H1 (cell line): ENCODE measurements at regions not wholly inside any gene's neighbourhood (a gene's known extent, or its start where the extent isn't known, plus 50 kb on each side); places are given as distances from the start of the nearest gene placed in this dataset.

Source experiments
- CTCF ChIA-PET: fragments of 300-600 bp; sonication (Branson Sonifier 250); formaldehyde crosslinking; loops from one replicate; lab custom pipeline; 2021; ENCODE audit not compliant: partially characterized antibody; lab: Charles Lee
- POLR2A ChIA-PET: fragments of 300-600 bp; sonication (Branson Sonifier 250); formaldehyde crosslinking; loops from one replicate; lab custom pipeline; 2021; ENCODE audit warnings: inconsistent platforms; ENCODE audit not compliant: partially characterized antibody; lab: Charles Lee
- DNase-seq, 2 experiments: peaks; one replicate each; pipeline versions ENCODE4 v3.0.0 to v3.0.0-alpha.2; 2010 to 2022; ENCODE audit warnings: low spot score in 2 of 2, low read depth in 1 of 2, mixed read lengths in 1 of 2
- FAIRE-seq: peaks from 2 replicates; lab custom pipeline; 2011; peaks lifted over from hg19 to GRCh38; lab: Jason Lieb, UNC
- H2AFZ ChIP-seq: 2 replicates; pipeline ENCODE4 v1.8.1; 2012; ENCODE audit warnings: low read length, inconsistent platforms
- H2AK5ac ChIP-seq: 2 replicates; pipeline ENCODE4 v1.6.1; 2013; ENCODE audit warnings: low read depth, low read length
- H2BK120ac ChIP-seq: replicated peaks from 2 replicates; pipeline ENCODE3; 2013; ENCODE audit warnings: low read depth, low read length, inconsistent platforms
- H2BK12ac ChIP-seq: 2 replicates; pipeline ENCODE4 v1.6.1; 2013; ENCODE audit warnings: low read depth, low read length
- H2BK15ac ChIP-seq: 2 replicates; pipeline ENCODE4 v1.6.1; 2013; ENCODE audit warnings: low read length
- H2BK20ac ChIP-seq: 2 replicates; pipeline ENCODE4 v1.6.1; 2013; ENCODE audit warnings: low read length
- H2BK5ac ChIP-seq: 2 replicates; pipeline ENCODE4 v1.6.1; 2013; ENCODE audit warnings: low read depth, low read length
- H3K14ac ChIP-seq: 2 replicates; pipeline ENCODE4 v1.6.1; 2013; ENCODE audit warnings: inconsistent platforms; ENCODE audit not compliant: insufficient read length
- H3K18ac ChIP-seq: 2 replicates; pipeline ENCODE4 v1.6.1; 2013; ENCODE audit warnings: low read length; ENCODE audit errors: extremely low read depth
- H3K23ac ChIP-seq: 2 replicates; pipeline ENCODE4 v1.6.1; 2013; ENCODE audit warnings: inconsistent platforms; ENCODE audit not compliant: insufficient read length
- H3K23me2 ChIP-seq: 2 replicates; pipeline ENCODE4 v1.6.1; 2013; ENCODE audit warnings: low read depth, low read length
- H3K27ac ChIP-seq: 2 replicates; pipeline ENCODE4 v1.6.1; 2011; ENCODE audit warnings: low read depth, low read length, inconsistent platforms
- H3K27me3 ChIP-seq, 4 experiments: replicated peaks in 1 of 4; 1 replicate in 1 of 4; 2 replicates in 3 of 4; pipeline versions ENCODE4 v1.6.1 to v1.8.1; 2011 to 2013; ENCODE audit warnings: low read length in 3 of 4, mild to moderate bottlenecking in 3 of 4, inconsistent platforms in 2 of 4, mixed read lengths in 2 of 4, moderate library complexity in 1 of 4; ENCODE audit not compliant: control insufficient read depth in 3 of 4, insufficient read depth in 3 of 4; ENCODE audit errors: extremely low read depth in 1 of 4
- H3K36me3 ChIP-seq, 4 experiments: 2 replicates each; pipeline versions ENCODE4 v1.6.1 to v1.8.1; 2011 to 2013; ENCODE audit warnings: mild to moderate bottlenecking in 4 of 4, low read length in 3 of 4, moderate library complexity in 2 of 4, control low read depth in 1 of 4, inconsistent platforms in 1 of 4; ENCODE audit not compliant: insufficient read depth in 4 of 4, control insufficient read depth in 2 of 4
- H3K4ac ChIP-seq: replicated peaks from 2 replicates; pipeline ENCODE3; 2013; ENCODE audit warnings: low read length, low read depth, mixed read lengths, inconsistent platforms; ENCODE audit not compliant: insufficient read length
- H3K4me1 ChIP-seq, 4 experiments: replicated peaks in 1 of 4; 1 replicate in 1 of 4; 2 replicates in 3 of 4; pipeline versions ENCODE4 v1.6.1 to v1.8.1; 2011 to 2013; ENCODE audit warnings: low read length in 3 of 4, inconsistent platforms in 2 of 4, mixed read lengths in 1 of 4; ENCODE audit not compliant: insufficient read depth in 4 of 4, control insufficient read depth in 3 of 4
- H3K4me2 ChIP-seq, 2 experiments: 2 replicates each; pipeline versions ENCODE4 v1.6.1 to v1.8.1; 2011 to 2013; ENCODE audit warnings: low read depth in 2 of 2, low read length in 2 of 2, control low read depth in 1 of 2, inconsistent platforms in 1 of 2, mild to moderate bottlenecking in 1 of 2; ENCODE audit not compliant: insufficient read depth in 1 of 2
- H3K4me3 ChIP-seq, 4 experiments: fragments of 200-600, 300-600 bp in 1 of 4; sonication (generic), shearing (Covaris generic), sonication (Bioruptor Twin) in 1 of 4; 2 replicates each; pipeline versions ENCODE4 v1.5.1 to v1.8.1; 2011 to 2016; ENCODE audit warnings: low read length in 4 of 4, low read depth in 3 of 4, control low read depth in 2 of 4, inconsistent platforms in 2 of 4, mild to moderate bottlenecking in 2 of 4, mixed read lengths in 1 of 4, moderate library complexity in 1 of 4; ENCODE audit not compliant: insufficient read depth in 2 of 4; ENCODE audit errors: extremely low read depth in 1 of 4
- H3K56ac ChIP-seq: replicated peaks from 2 replicates; pipeline ENCODE3; 2013; ENCODE audit warnings: low read depth, mild to moderate bottlenecking, mixed read lengths, low read length, inconsistent platforms; ENCODE audit not compliant: insufficient read length
- H3K79me1 ChIP-seq: 2 replicates; pipeline ENCODE4 v1.6.1; 2013; ENCODE audit warnings: low read depth, low read length, control low read depth
- H3K79me2 ChIP-seq, 2 experiments: 2 replicates each; pipeline versions ENCODE4 v1.6.1 to v1.8.1; 2012 to 2013; ENCODE audit warnings: low read length in 2 of 2, mild to moderate bottlenecking in 2 of 2, inconsistent platforms in 1 of 2; ENCODE audit not compliant: insufficient read depth in 2 of 2, control insufficient read depth in 1 of 2
- H3K9ac ChIP-seq, 4 experiments: replicated peaks in 1 of 4; 1 replicate in 1 of 4; 2 replicates in 3 of 4; pipeline versions ENCODE4 v1.6.1 to v1.8.1; 2011 to 2013; ENCODE audit warnings: low read depth in 3 of 4, low read length in 3 of 4, control low read depth in 2 of 4, mild to moderate bottlenecking in 2 of 4, moderate library complexity in 2 of 4, inconsistent platforms in 1 of 4; ENCODE audit errors: extremely low read depth in 1 of 4
- H3K9me3 ChIP-seq, 2 experiments: 2 replicates each; pipeline versions ENCODE4 v1.6.1 to v1.8.1; 2012 to 2013; ENCODE audit warnings: mild to moderate bottlenecking in 2 of 2, moderate library complexity in 2 of 2, control low read depth in 1 of 2, inconsistent platforms in 1 of 2, low read depth in 1 of 2, low read length in 1 of 2, mixed read lengths in 1 of 2; ENCODE audit not compliant: insufficient read depth in 2 of 2
- H4K20me1 ChIP-seq, 2 experiments: replicated peaks in 1 of 2; 2 replicates each; pipeline versions ENCODE3 to v1.8.1; 2011 to 2013; ENCODE audit warnings: inconsistent platforms in 2 of 2, low read length in 2 of 2, mild to moderate bottlenecking in 1 of 2; ENCODE audit not compliant: insufficient read depth in 2 of 2, control insufficient read depth in 1 of 2
- H4K5ac ChIP-seq: 2 replicates; pipeline ENCODE4 v1.6.1; 2013; ENCODE audit warnings: low read length, low read depth, mixed read lengths, inconsistent platforms; ENCODE audit not compliant: insufficient read length
- H4K8ac ChIP-seq: 2 replicates; pipeline ENCODE4 v1.8.0; 2013; ENCODE audit warnings: mild to moderate bottlenecking, moderate library complexity, low read length, inconsistent platforms; ENCODE audit not compliant: insufficient read depth; ENCODE audit errors: extremely low read depth
- H4K91ac ChIP-seq: replicated peaks from 2 replicates; pipeline ENCODE3; 2013; ENCODE audit warnings: low read length, mixed read lengths, inconsistent platforms; ENCODE audit not compliant: insufficient read length
- CBX5 ChIP-seq: fragments of 300-800, 300-1000 bp; sonication (generic); IDR thresholded peaks from 2 replicates; pipeline ENCODE4 v1.7.1; 2016; ENCODE audit warnings: antibody characterized with exemption, low read length, low read depth
- FOSL1 ChIP-seq: IDR thresholded peaks from 2 replicates; pipeline ENCODE4 v1.6.1; 2011; ENCODE audit warnings: mild to moderate bottlenecking, low read depth, low read length, moderate library complexity; ENCODE audit not compliant: insufficient read depth
- PHF8 ChIP-seq: fragments of 200-600 bp; sonication (generic); conservative IDR thresholded peaks from 2 replicates; pipeline ENCODE4 v1.7.1; 2012; ENCODE audit warnings: low read depth, mild to moderate bottlenecking, inconsistent platforms, low read length, moderate library complexity
- RFX5 ChIP-seq: IDR thresholded peaks from 2 replicates; pipeline ENCODE4 v1.6.1; 2011; ENCODE audit warnings: low read depth, low read length, improper control_type of control experiment, borderline replicate concordance
- RNF2 ChIP-seq: fragments of 200-900, 300-1000 bp; sonication (generic); IDR thresholded peaks from 2 replicates; pipeline ENCODE4 v1.7.1; 2016; ENCODE audit warnings: borderline replicate concordance, low read depth, mild to moderate bottlenecking, antibody characterized with exemption, low read length; ENCODE audit not compliant: poor library complexity, severe bottlenecking; ENCODE audit errors: missing control alignments
- TAF7 ChIP-seq: optimal IDR thresholded peaks from 2 replicates; pipeline ENCODE3; 2011; ENCODE audit warnings: low read depth, mild to moderate bottlenecking, inconsistent platforms, low read length, moderate library complexity, borderline replicate concordance
- YY1 ChIP-seq: IDR thresholded peaks from 2 replicates; pipeline ENCODE4 v1.6.1; 2011; ENCODE audit warnings: low read depth, mild to moderate bottlenecking, low read length
- WGBS, 2 experiments: shearing (Covaris generic) in 1 of 2; methylation state at CpG; one replicate each; pipeline versions ENCODE4 v1.1.6 to v1.1.7; 2013 to 2015; ENCODE audit warnings: low lambda C conversion rate in 2 of 2, mixed read lengths in 2 of 2, inconsistent platforms in 1 of 2, low coverage in 1 of 2, missing lambda C conversion rate in 1 of 2; ENCODE audit not compliant: insufficient replicate concordance in 2 of 2, insufficient coverage in 1 of 2, insufficient read length in 1 of 2; ENCODE audit errors: extremely low coverage in 1 of 2, missing lambda C conversion rate in 1 of 2; 5-methylcytosine and 5-hydroxymethylcytosine counted together

- H2BK12ac ChIP-seq = no peak overlapping the region
- H3K14ac ChIP-seq = no peak overlapping the region
- TF ChIP-seq YY1 (no peak), CBX5 (no peak), TAF7 (no peak), RNF2 (no peak), RFX5 (no peak), PHF8 (no peak), FOSL1 (no peak)
- H3K79me1 ChIP-seq = no peaks in the 10 kb centered on the region
- DNase-seq (no peak), FAIRE-seq (no peak)
- POLR2A ChIA-PET = no interaction called here
- no peak overlapping the region for H3K18ac ChIP-seq
- no peak overlapping the region for H2AFZ ChIP-seq
- H3K27me3 ChIP-seq = no peaks in the 10 kb centered on the region
- no peak overlapping the region for H2BK20ac ChIP-seq
- no peak overlapping the region for H3K4ac ChIP-seq
- H3K4me3 ChIP-seq = no peak overlapping the region
- H2BK120ac ChIP-seq = no peak overlapping the region
- no peaks in the 10 kb centered on the region for H3K4me1 ChIP-seq
- no peak overlapping the region for H3K56ac ChIP-seq
- no peak overlapping the region for H3K23ac ChIP-seq
- H4K5ac ChIP-seq = no peak overlapping the region
- H4K8ac ChIP-seq = no peak overlapping the region
- no peaks in the 10 kb centered on the region for H3K36me3 ChIP-seq
- no peak overlapping the region for H2BK5ac ChIP-seq
- H3K79me2 ChIP-seq = no peaks in the 10 kb centered on the region
- H2BK15ac ChIP-seq = no peak overlapping the region
- no peak overlapping the region for H4K91ac ChIP-seq
- no peaks in the 10 kb centered on the region for H4K20me1 ChIP-seq
- H2AK5ac ChIP-seq = no peak overlapping the region
- H3K4me2 ChIP-seq = no peak overlapping the region
- no peaks in the 10 kb centered on the region for H3K23me2 ChIP-seq
- H3K9me3 ChIP-seq = no peaks in the 10 kb centered on the region
- WGBS, 2 experiments = 91% methylated on average over 2 of the region's 2 CpGs; no CpG with 5 or more reads in 1 of the 2 experiments
- H3K27ac ChIP-seq = no peak overlapping the region
- CTCF ChIA-PET = interaction anchor here (0.6 kb wide), 1 partner anchor 13 kb away, joined by 3 read pairs; no protein-coding TSS in a partner anchor
- no peak overlapping the region for H3K9ac ChIP-seq
Observed at GRCh38 chr5:21397693-21398092, 1409.7 kb upstream of the CDH18 start.
